AG20443 (cell line): ENCODE measurements at regions not wholly inside any gene's neighbourhood (a gene's known extent, or its start where the extent isn't known, plus 50 kb on each side); places are given as distances from the start of the nearest gene placed in this dataset.
"Not testable (repeated sequence)": the region's sequence is repeated elsewhere in the genome, so short reads cannot be mapped to it uniquely, and the experiment has no call there.

Source experiments
- DNase-seq: peaks from one replicate; pipeline ENCODE4 v3.0.0; 2012; ENCODE audit warnings: low spot score, mixed read lengths

DNA sequence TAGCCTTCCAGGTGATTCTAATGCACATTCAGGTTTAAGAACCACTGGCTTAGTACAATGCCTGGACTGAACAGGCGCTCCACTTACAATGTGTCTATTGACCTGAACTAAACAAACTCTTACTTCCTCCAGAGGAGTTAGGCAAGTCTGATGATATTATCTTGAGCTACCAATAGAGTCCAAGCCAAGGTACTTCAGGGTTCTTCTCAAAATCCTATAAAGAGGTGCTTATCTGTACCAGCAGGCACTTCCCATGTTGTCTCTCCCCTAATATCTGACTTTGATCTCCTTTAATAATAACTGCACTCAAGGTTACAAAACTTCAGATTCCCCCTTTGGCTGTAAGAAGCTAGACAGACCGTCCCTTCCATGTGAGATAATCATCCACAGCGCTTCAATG is 157.0 kb upstream of the SVIL start:
- DNase-seq, result no peak

DNA sequence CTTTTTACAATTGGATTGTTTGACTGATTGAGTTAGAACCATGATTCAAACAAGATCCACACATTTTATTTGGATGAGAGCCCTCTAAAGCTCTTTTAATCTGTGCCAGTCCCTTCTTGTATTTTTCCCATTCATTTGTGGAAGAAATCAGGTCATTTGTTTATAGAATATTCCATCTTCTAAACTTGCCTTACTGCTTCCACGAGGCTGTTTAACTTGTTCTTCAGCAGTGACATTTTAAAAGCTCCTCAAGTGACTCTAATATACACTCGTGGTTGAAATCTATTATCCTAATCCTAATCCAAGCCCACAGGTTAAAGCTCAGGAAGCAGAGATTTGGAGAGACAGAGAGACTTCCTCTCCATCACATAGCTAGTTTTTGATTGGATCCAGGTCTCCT is 155.4 kb upstream of the SVIL start:
- DNase-seq, result no peak

DNA sequence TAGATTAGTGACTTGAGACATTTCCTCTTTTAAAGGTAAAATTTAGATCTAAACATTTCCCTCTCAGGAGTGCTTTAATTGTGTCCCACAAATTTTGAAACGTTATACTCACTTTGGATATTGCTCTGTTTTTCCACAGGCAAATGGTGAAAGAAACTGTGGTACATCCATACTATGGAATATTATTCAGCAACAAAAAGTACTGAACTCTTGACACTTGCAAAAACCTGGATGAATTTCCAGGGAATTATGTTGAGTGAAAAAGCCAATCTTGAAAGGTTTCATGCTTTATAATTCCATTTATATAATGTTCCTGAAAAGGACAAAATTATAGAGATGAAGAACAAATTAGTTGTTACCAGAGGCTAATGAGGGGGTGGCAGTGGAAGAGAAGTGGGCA is 153.3 kb upstream of the SVIL start:
- no peak for DNase-seq

- no peak for DNase-seq
Observed at GRCh38 chr10:29785701-29786100, 150.9 kb upstream of the SVIL start.

DNA sequence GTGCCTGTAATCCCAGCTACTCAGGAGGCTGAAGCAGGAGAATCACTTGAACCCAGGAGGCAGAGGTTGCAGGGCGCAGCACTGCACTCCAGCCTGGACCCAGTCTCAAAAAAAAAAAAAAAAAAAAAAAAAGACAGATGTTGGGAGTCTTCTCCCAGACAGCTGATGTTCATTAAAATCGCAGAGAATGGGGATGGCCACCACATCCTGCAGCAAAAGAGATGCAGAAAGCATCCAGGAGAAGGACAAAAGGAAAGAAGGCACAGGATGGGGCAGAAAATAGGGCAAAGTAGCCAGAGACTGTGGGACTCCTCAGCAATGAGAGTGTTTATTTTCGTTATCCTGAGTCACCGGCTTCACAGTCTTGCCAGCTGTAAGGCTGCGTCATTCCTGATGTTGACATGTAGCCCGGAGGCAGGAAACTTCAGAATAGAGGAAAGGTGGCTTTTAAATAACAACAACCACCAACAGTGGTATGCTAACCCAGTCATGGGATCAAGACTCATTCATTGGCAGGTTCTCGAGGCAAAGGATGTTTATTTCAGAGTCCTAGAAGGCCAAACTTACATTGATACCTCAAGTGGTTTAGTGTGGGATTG is 149.5 kb upstream of the SVIL start:
- DNase-seq, result peak; percentile 93

DNA sequence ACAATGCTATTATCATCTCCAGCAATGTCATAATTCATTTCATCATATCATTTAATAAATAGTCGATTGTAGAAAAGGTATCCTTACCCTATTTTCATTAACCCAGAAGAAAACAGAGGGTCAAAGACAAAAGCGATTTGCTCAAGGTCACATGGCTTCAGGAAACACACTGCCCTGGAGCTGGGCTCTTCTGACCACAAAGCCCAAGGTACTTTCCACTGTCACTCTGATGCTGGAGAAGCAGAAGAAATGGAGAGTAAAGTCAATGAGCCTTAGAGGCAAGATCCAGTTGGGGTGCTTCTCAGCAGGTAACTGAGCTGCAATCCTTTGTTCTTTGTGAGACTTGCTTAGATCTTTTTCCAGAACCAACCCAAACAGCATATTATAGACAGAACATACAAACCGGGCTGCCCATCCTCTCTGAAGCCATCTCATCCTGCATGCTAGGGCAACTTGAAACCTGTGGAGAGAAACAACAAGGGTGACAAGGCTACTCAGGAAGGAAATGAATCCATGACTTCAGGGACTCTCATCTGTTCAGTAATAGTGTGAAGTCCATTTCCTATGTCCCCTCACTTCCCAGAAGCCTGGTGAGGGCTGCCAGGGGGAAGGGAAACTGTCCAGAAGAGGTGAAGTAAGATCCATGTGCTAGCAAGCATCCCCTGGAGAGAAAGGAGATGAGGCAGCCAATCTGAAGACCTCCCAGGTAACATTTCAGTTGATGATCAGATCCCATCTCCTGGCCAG is 148.6 kb upstream of the SVIL start:
- no peak for DNase-seq

GRCh38 chr10:29780639-29781038 is 145.9 kb upstream of the SVIL start:
- DNase-seq, result no peak

DNA sequence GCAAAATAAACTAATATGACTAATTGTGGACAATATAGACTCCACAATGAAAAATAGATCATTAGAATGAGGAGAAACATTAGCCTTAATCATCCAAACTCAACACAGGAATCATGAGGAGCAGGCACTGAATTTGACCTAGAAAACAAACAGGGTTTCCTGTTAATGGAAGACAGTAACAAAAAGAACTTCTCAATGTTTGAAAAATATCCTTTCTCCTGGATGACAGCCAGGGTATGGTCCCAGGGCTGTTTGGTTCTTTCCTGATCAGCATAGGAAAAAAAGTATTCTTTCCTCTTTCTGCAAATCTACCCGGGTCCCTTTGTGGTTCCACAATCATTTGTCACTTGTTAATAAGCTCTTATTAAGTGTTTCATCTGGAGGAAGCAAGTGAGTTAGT is 145.3 kb upstream of the SVIL start:
- no peak for DNase-seq

DNA sequence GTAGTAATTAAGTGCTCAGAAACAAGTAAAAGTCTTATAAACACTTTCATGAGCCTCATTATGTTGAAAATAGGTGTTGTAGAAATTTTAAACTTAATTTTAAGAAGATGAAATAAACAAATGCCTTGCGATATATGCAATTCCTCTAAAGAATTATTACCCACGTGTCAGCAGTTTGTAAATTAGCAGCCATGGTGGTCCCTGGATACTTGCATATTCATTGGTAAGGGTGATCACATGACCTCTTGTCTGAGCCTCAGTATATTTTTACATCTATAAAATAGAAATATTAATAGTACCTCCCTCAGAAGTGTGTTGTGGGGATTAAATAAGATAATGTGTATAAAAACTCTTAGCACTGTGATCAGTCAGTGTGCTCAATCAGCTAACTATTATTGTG is 141.5 kb upstream of the SVIL start:
- DNase-seq, result no peak

GRCh38 chr10:29774475-29774874 is 139.7 kb upstream of the SVIL start:
- no peak for DNase-seq

- no peak for DNase-seq
Observed at GRCh38 chr10:29773675-29774091, 138.9 kb upstream of the SVIL start.

GRCh38 chr10:29772403-29772802 is 137.6 kb upstream of the SVIL start:
- DNase-seq, result no peak

DNA sequence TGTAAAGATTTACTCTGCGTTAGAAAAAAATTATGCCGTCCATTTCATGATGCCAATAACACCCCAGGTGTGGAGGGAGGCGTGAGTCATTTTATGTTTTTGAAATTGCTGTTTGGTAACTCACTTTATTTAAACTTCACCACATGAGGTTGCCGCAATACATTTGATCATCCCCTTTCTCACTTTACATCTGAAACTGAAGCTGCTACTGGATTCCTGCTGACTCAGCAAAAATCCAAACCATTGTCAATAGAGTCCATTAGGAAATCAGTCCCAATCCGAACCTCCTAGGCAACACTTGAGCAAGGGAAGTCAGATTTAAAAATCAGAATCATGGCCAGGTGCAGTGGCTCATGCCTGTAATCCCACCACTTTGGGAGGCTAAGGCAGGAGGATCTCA is 136.6 kb upstream of the SVIL start:
- DNase-seq, result no peak

DNA sequence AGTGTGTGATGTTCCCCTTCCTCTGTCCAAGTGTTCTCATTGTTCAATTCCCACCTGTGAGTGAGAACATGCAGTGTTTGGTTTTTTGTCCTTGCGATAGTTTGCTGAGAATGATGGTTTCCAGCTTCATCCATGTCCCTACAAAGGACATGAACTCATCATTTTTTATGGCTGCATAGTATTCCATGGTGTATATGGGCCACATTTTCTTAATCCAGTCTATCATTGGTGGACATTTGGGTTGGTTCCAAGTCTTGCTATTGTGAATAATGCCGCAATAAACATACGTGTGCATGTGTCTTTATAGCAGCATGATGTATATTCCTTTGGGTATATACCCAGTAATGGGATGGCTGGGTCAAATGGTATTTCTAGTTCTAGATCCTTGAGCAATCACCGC is 134.5 kb upstream of the SVIL start:
- not testable (repeated sequence) for DNase-seq

GRCh38 chr10:29767968-29768367 is 133.2 kb upstream of the SVIL start:
- DNase-seq, result no peak

DNA sequence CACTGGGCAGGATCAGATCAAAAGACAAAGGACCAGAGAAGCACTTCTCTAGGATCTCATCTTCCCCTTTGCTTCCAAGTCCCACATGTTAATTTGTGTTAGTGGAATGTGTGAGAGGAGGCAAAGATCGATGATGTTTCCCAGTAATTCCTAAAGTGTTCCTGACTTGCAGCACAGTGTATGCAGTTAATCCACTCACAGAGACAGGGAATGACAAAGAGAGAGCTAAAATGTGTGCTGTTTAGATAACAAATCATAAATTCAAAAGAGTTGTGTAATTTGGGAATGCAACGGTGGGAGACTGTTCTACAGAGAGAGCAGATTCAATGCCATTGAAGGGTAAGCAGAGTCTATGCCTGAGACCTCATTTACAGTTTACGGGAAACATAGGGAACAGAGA is 132.0 kb upstream of the SVIL start:
- no peak for DNase-seq

- DNase-seq, result no peak
Observed at GRCh38 chr10:29765330-29765729, 130.6 kb upstream of the SVIL start.

- no peak for DNase-seq
Observed at GRCh38 chr10:29763396-29763795, 128.6 kb upstream of the SVIL start.

- DNase-seq, result no peak
Observed at GRCh38 chr10:29761916-29762315, 127.1 kb upstream of the SVIL start.

GRCh38 chr10:29760138-29760900 is 125.5 kb upstream of the SVIL start:
- DNase-seq, result no peak

GRCh38 chr10:29757551-29758297 is 123.0 kb upstream of the SVIL start:
- no peak for DNase-seq

- no peak for DNase-seq
Observed at GRCh38 chr10:29756451-29756850, 121.7 kb upstream of the SVIL start.

GRCh38 chr10:29753283-29753682 is 118.5 kb upstream of the SVIL start:
- DNase-seq, result no peak
